GM19238 (cell line): ENCODE measurements at regions not wholly inside any gene's neighbourhood (a gene's known extent, or its start where the extent isn't known, plus 50 kb on each side); places are given as distances from the start of the nearest gene placed in this dataset.
"Not testable (repeated sequence)": the region's sequence is repeated elsewhere in the genome, so short reads cannot be mapped to it uniquely, and the experiment has no call there.

Experiments
- DNase-seq: peaks from one replicate; pipeline ENCODE4 v3.0.0; 2011; ENCODE audit warnings: low spot score; ENCODE audit not compliant: insufficient read length

DNA sequence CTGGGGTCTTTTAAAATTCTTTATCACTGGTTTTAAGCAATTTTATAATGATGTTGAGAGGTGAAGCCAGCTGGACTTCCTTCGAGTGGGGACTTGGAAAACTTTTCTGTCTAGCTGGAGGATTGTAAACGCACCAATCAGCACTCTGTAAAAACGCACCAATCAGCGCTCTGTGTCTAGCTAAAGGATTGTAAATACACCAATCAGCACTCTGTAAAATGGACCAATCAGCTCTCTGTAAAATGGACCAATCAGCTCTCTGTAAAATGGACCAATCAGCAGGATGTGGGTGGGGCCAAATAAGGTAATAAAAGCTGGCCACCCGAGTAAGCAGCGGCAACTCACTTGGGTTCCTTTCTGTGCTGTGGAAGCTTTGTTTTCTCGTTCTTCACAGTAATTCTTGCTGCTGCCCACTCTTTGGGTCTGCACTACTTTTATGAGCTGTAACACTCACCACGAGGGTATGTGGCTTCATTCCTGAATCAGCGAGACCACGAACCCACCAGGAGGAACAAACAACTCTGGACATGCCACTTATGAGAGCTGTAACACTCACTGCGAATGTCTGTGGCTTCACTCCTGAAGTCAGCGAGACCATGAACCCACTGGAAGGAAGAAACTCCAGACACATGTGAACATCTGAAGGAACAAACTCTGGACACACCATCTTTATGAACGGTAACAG is 462.6 kb downstream of the GUCY1A2 start:
- DNase-seq, result not testable (repeated sequence)

DNA sequence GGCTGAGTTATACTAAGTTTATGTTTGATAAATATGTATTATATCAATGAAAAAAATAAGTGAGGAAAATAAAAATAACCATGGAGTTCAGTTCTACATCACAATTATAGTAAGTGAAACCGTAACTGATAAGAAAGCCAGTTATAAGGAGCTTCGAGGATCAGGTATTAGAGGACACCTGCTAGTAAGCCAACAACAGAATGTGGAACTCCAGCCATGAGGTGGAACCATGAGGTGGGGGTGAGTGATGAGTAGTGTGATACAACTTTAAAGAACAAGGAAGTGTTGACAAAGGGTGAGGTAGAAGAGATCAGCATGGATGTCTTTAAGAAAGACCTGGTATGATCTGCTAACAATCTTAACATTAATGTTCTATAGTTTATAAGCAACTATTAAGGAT is 452.9 kb downstream of the GUCY1A2 start:
- no peak for DNase-seq

DNA sequence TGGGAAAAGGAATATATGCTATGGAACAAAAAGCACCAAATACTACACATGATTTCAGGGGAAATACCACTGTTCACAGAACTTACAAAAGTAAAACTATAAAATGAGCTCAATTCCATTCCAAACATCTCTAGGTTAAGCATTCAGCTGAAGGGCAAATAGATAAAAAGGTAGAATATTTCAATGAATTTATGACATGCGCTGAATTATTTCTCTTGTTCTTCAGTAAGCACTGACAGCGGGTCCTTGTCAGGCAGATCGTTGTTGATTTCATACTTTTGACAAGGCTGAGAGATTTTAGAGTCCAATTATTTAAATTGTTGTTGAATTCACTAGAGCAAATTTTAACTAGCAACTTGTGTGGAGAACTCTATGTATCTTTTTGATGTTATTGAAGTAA is 449.6 kb downstream of the GUCY1A2 start:
- no peak for DNase-seq

DNA sequence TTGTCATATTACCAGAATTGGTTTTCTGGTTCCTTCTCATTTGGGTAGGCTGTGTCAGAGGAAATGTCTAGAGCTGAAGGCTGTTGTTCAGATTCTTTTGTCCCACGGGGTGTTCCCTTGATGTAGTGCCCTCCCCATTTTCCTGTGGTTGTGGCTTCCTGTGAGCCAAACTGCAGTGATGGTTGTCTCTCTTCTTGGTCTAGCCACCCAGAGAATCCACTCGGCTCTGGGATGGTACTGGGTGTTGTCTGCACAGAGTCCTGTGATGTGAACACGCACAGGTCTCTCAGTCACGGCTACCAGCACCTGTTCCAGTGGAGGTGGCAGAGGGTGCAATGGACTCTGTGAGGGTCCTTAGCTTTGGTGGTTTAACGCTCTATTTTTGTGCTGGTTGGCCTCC is 440.9 kb downstream of the GUCY1A2 start:
- not testable (repeated sequence) for DNase-seq

DNA sequence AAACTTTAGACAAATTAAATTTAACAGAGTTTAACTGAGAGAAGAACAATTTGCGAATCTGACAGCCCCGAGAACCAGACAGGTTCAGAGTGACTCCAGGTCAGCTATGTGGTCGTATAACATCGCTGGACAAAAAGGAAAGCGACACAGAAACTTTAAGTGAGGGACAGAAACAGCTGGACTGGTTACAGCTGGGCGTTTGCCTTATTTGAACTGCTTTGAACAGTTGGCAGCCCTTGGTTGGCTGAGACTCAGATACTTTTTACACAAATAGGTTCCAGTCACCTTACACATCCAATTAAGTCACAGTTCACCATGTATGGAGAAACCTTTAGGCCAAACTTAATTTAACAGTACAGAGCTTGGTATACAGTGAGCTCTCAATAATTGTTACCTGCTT is 436.9 kb downstream of the GUCY1A2 start:
- DNase-seq, result no peak

DNA sequence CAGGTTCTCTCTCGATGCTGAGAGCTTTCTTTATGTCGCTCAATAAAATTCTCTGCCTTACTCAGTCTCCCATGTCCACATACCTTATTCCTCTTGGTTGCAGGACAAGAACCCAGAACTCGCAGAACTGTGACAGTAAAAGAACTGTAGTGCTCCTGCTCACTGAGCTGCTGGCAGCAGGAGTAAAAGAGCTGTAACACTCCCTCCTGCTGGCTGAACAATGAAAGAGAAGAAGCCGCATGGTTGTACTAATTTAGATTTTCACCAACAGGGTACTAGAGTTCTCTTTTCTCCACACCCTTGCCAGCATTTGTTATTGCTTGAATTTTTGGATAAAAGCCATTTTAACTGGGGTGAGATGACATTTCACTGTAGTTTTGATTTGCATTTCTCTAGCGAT is 433.2 kb downstream of the GUCY1A2 start:
- no peak for DNase-seq

DNA sequence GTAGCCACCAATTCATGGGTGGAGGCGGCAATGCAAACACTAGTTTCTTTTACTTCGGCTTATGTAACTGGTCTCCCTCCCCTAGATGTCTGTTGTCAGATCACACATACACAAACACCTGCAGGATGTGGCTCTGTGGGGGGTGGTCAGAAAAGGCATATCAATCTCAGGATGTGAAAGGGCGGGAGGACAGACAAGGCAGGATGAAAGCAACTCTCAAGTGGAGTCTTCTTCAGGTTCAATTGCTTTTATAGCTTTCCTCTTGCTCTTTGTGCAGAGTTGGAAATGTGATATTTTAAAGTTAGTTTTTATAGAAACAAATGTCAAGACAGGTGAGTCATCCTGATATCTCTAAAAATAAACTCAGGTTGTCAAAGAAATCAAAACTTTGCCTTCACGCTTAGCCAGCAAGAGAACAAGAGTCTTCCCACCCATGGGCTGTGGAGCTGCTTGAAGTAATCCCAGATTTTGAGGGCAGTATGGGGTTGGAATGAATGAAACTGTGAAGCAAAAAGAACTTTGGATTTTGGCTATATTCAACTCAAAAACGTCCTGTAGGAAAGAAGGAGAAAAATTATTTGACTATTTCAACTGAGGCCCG is 423.4 kb downstream of the GUCY1A2 start:
- no peak for DNase-seq

DNA sequence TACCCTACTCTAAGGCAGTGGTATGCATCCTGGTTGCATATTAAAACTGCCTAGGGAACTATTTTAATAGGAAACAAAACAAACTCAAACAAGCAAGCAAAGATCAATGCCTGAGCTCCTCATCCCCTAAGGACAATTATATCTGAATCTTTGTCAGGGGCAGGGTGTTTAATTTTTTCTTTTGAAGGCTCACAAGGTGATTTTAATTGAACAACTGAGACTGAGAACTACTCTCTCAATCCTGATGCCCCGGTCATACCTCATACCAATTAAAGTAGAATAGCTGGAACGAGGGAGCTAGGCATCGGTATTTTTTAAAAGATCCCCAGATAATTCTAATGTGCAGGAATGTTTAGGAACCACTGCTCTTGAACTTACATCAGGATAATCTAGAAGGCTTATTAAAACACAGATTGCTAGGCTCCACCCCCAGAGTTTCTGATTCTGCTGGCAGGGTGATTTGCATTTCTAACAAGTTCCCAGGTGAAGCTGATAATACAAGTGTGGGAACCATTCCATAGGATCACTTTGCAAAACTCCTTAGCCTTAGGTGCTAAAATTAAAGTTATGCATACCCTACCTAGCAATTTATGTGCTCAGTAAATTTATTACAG is 416.5 kb downstream of the GUCY1A2 start:
- no peak for DNase-seq

DNA sequence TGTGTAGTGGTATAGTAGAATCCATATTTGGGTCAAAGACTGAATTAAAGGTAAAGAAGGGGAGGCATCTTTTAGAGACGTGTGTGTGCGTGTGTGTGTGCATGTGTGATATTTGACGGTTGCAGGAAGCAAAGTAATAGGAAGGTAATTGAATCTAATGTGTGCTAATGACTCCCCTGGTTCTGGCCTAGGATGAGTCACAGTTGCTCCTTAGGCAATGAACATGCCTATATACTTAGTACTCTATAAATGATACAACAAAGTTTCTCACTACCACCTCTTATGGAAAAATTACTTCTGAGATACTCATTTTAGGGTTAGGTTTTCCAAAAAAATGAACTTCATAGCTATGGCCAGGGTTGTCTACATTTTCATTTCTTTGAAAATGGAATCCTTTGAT is 409.6 kb downstream of the GUCY1A2 start:
- DNase-seq, result no peak

DNA sequence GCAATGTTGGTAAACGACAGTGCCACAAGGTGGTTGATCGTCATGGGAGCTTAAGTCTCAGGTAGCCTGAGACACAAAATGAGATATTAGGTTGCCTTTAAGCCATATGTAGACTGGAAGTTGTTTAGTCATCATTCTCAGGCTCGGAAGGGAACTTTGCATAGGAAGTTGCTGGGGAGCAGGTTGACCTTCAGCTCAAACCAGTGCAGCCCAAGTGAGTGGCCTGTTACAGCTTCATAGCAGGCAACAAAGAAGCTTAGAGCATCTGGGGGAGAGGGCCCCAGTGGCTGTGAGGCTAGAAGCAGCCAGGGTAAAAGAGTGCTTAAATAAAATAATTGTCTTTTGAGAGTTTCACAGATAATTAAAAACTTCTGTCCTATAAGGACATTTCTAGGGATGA is 404.0 kb downstream of the GUCY1A2 start:
- no peak for DNase-seq

DNA sequence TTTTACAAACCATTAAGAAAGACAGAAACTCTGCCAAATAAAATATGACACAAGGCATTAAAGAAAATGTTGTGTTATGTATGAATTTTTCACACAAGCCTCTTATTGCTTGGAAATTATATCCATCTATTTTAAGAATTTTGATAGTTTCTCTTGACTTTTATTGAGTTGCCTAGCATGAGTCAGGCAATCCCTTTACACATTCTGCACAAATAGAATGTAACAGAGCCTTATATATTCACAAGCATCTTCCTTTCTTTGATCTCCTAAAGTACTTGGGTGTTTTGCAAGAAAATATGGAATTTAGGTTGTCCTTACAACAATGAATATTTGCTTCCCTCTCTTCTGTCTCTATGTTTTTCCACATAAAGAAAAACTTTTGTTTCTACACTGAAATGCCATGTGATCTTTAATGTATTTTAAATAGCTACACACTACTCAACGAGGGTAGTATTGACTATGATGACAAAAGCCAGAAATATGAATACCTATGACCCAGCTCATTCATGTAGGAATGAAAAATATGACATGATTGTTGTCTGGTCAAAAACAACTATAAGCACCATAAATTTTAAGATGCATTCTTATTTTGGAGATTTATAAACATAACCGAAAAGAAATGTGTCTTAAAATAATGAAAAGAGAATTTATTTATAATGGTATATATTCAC is 398.8 kb downstream of the GUCY1A2 start:
- DNase-seq, result no peak

DNA sequence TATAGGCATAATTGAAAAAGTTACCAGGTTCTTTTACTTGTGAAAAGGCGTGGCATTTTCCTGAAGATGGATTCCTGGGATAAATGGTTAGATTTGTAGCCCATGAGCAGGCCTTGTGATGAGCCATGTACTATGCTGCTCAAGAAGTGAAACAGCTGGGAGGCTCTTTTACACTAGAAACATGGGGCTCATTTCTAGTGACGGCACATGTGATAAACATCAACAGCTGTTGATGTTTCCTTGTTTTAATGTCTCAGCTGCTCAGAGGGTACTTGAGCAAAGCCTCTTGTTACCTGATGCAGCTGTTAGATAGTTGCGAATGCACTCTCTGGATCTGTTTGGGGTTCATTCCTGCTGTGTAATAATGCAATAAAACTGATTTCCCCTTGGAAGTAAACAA is 396.8 kb downstream of the GUCY1A2 start:
- no peak for DNase-seq
